Spleen (tissue), 11 donors: ENCODE measurements at regions not wholly inside any gene's neighbourhood (a gene's known extent, or its start where the extent isn't known, plus 50 kb on each side); places are given as distances from the start of the nearest gene placed in this dataset.

Experiments
- DNase-seq: peaks from one replicate; pipeline ENCODE4 v3.0.0-alpha.2; 2020
- H3K27ac ChIP-seq, 8 donors: fragments of 200-600 bp; sonication (generic) in 7 of 8; 1 replicate in 4 of 8; 2 replicates in 4 of 8; pipeline versions ENCODE4 v1.5.0 to v1.8.0; 2016 to 2021; ENCODE audit warnings: inconsistent platforms in 4 of 8, mild to moderate bottlenecking in 4 of 8, moderate library complexity in 1 of 8
- H3K27me3 ChIP-seq, 7 donors: fragments of 200-600 bp; sonication (generic) in 6 of 7; replicated peaks in 1 of 7; 1 replicate in 4 of 7; 2 replicates in 3 of 7; pipeline versions ENCODE4 v1.5.0 to v1.8.0; 2016 to 2021; ENCODE audit warnings: inconsistent platforms in 3 of 7, mild to moderate bottlenecking in 1 of 7
- H3K36me3 ChIP-seq, 6 donors: fragments of 200-600 bp; sonication (generic) in 5 of 6; 1 replicate in 4 of 6; 2 replicates in 2 of 6; pipeline versions ENCODE4 v1.5.0 to v1.8.0; 2016 to 2021; ENCODE audit warnings: inconsistent platforms in 2 of 6
- H3K4me1 ChIP-seq, 6 donors: fragments of 200-600 bp; sonication (generic) in 5 of 6; 1 replicate in 3 of 6; 2 replicates in 3 of 6; pipeline versions ENCODE4 v1.5.0 to v1.8.0; 2016 to 2021; ENCODE audit warnings: inconsistent platforms in 3 of 6
- H3K4me3 ChIP-seq, 8 donors: fragments of 200-600 bp; sonication (generic) in 7 of 8; 1 replicate in 4 of 8; 2 replicates in 4 of 8; pipeline versions ENCODE4 v1.5.0 to v1.8.0; 2016 to 2021; ENCODE audit warnings: inconsistent platforms in 4 of 8, mild to moderate bottlenecking in 4 of 8, moderate library complexity in 2 of 8
- H3K9me3 ChIP-seq, 8 donors: fragments of 200-600 bp; sonication (generic) in 7 of 8; 1 replicate in 4 of 8; 2 replicates in 4 of 8; pipeline versions ENCODE4 v1.5.0 to v1.8.0; 2016 to 2021; ENCODE audit warnings: inconsistent platforms in 4 of 8
- CTCF ChIP-seq, 11 experiments: fragments of 200-600 bp in 7 of 11; fragments of 450-650 bp in 4 of 11; sonication (generic) in 4 of 11; IDR thresholded peaks in 8 of 11; conservative IDR thresholded peaks in 3 of 11; 1 replicate in 7 of 11; 2 replicates in 4 of 11; pipeline versions ENCODE4 v1.4.0 to v1.8.0; 2016 to 2021; ENCODE audit warnings: antibody characterized with exemption in 11 of 11, inconsistent platforms in 4 of 11, mild to moderate bottlenecking in 1 of 11
- POLR2A ChIP-seq, 3 donors: fragments of 450-650 bp; IDR thresholded peaks; one replicate each; pipeline ENCODE4 v1.5.1; 2017; ENCODE audit warnings: antibody characterized with exemption in 3 of 3, mild to moderate bottlenecking in 1 of 3
- POLR2AphosphoS5 ChIP-seq, 3 donors: sonication (generic); formaldehyde crosslinking; IDR thresholded peaks; one replicate each; pipeline ENCODE4 v1.5.1; 2017; ENCODE audit warnings: antibody characterized with exemption in 3 of 3
- WGBS, 5 donors: extraction: QIAGEN DNeasy Blood & Tissue Kit in 3 of 5; methylation state at CpG; one replicate each; pipeline versions ENCODE4 v1.1.5 to v1.1.7; 2013 to 2018; 5-methylcytosine and 5-hydroxymethylcytosine counted together
- intact Hi-C: fragments of 100-400 bp; cut with DNase I; formaldehyde crosslinking; loops from one replicate; pipeline ENCODE4 v1.15.0; 2023; ENCODE audit warnings: low total_unique reads
- donor health status: healthy with polysubstance abuse.
- donor health status: DM: no; HTN: no; CAD: no; lungs with moderate emphysema.
- donor health status: DM: no; HTN: no; CAD: no.
- donor health status: Bipolar disorder and iron deficiency.
- donor health status: healthy.
- donor health status: DM: no; HTN: no; CAD: no.
- donor health status: DM: yes; HTN: yes; CAD: no.

- Histone ChIP-seq H3K27ac (no peak overlapping the region), H3K4me3 (no peak overlapping the region), H3K9me3 (peaks cover 0 to 12% (median 0%) of the 10 kb centered on the region in 8 donors), H3K27me3 (no peaks in the 10 kb centered on the region), H3K36me3 (no peaks in the 10 kb centered on the region), H3K4me1 (no peaks in the 10 kb centered on the region)
- intact Hi-C loops, result no loop called here
- WGBS, 5 donors, result 69 to 85% (median 76%) methylated on average over 3 of the region's 3 CpGs
- TF ChIP-seq POLR2AphosphoS5 (IDR thresholded peaks at IDR 0.05) (no peak), CTCF (IDR thresholded peaks at IDR 0.05 in 8 of 11, conservative IDR thresholded peaks at IDR 0.05 in 3 of 11) (no peak), POLR2A (IDR thresholded peaks at IDR 0.05) (no peak)
- no peak for DNase-seq
Observed at GRCh38 chr5:21145376-21145775, 1157.4 kb upstream of the CDH18 start.

GRCh38 chr5:21143686-21144085 is 1155.7 kb upstream of the CDH18 start:
- no peak overlapping the region for H3K27ac ChIP-seq
- intact Hi-C loops, result no loop called here
- H3K4me1 ChIP-seq, result no peaks in the 10 kb centered on the region
- WGBS, 5 donors, result 81 to 92% (median 83%) methylated on average over 4 of the region's 4 CpGs
- no peaks in the 10 kb centered on the region for H3K36me3 ChIP-seq
- peaks cover 0 to 7% (median 0%) of the 10 kb centered on the region in 8 donors for H3K9me3 ChIP-seq
- no peaks in the 10 kb centered on the region for H3K27me3 ChIP-seq
- no peak for DNase-seq
- H3K4me3 ChIP-seq, result no peak overlapping the region
- TF ChIP-seq POLR2A (IDR thresholded peaks at IDR 0.05), result no peak

- no peaks in the 10 kb centered on the region for H3K4me1 ChIP-seq
- H3K9me3 ChIP-seq, result no peaks in the 10 kb centered on the region
- H3K27me3 ChIP-seq, result no peaks in the 10 kb centered on the region
- TF ChIP-seq POLR2AphosphoS5 (IDR thresholded peaks at IDR 0.05), result no peak
- no peak overlapping the region for H3K27ac ChIP-seq
- no peak for DNase-seq
- H3K36me3 ChIP-seq, result no peaks in the 10 kb centered on the region
- intact Hi-C loops, result no loop called here
- no peak overlapping the region for H3K4me3 ChIP-seq
- WGBS, 5 donors, result 89 to 98% (median 91%) methylated on average over 9 of the region's 9 CpGs
Observed at GRCh38 chr5:21142791-21143190, 1154.8 kb upstream of the CDH18 start.

GRCh38 chr5:21140987-21141386 is 1153.0 kb upstream of the CDH18 start:
- intact Hi-C loops, result no loop called here
- H3K27me3 ChIP-seq, result no peaks in the 10 kb centered on the region
- no peak overlapping the region for H3K27ac ChIP-seq
- no peak for DNase-seq
- no peaks in the 10 kb centered on the region for H3K9me3 ChIP-seq
- H3K4me1 ChIP-seq, result no peaks in the 10 kb centered on the region
- no peaks in the 10 kb centered on the region for H3K36me3 ChIP-seq
- no peak overlapping the region for H3K4me3 ChIP-seq
- WGBS, 5 donors, result 87 to 91% (median 90%) methylated on average over 13 of the region's 13 CpGs
- TF ChIP-seq CTCF (IDR thresholded peaks at IDR 0.05 in 8 of 11, conservative IDR thresholded peaks at IDR 0.05 in 3 of 11) (no peak), POLR2AphosphoS5 (IDR thresholded peaks at IDR 0.05) (no peak), POLR2A (IDR thresholded peaks at IDR 0.05) (no peak)

GRCh38 chr5:21126236-21126635 is 1138.2 kb upstream of the CDH18 start:
- no peaks in the 10 kb centered on the region for H3K4me1 ChIP-seq
- TF ChIP-seq POLR2A (IDR thresholded peaks at IDR 0.05) (no peak), CTCF (IDR thresholded peaks at IDR 0.05 in 8 of 11, conservative IDR thresholded peaks at IDR 0.05 in 3 of 11) (no peak), POLR2AphosphoS5 (IDR thresholded peaks at IDR 0.05) (no peak)
- no peaks in the 10 kb centered on the region for H3K27me3 ChIP-seq
- H3K4me3 ChIP-seq, result no peak overlapping the region
- H3K9me3 ChIP-seq, result peaks cover 0 to 4% (median 0%) of the 10 kb centered on the region in 8 donors
- H3K36me3 ChIP-seq, result no peaks in the 10 kb centered on the region
- no peak overlapping the region for H3K27ac ChIP-seq
- intact Hi-C loops, result no loop called here
- no peak for DNase-seq
